GM18909 (cell line): ENCODE measurements at regions not wholly inside any gene's neighbourhood (a gene's known extent, or its start where the extent isn't known, plus 50 kb on each side); places are given as distances from the start of the nearest gene placed in this dataset.

Source experiments
- ATAC-seq: cut with Tn5 transposase; IDR thresholded peaks from one replicate; pipeline ENCODE4 v1.9.1; 2021; ENCODE audit warnings: mild to moderate bottlenecking; ENCODE audit not compliant: unreplicated experiment, poor library complexity

- ATAC-seq: no peak
These were observed 68.3 kb upstream of the ZNF521 start for GRCh38 chr18:25420077-25420825.

GRCh38 chr18:25416374-25416773, 64.4 kb upstream of the ZNF521 start:
- no peak for ATAC-seq

GRCh38 chr18:25409971-25410370, 58.0 kb upstream of the ZNF521 start:
- ATAC-seq: no peak

- no peak for ATAC-seq
These were observed 56.3 kb upstream of the ZNF521 start for GRCh38 chr18:25408293-25408692.
